ENCODE measurements at regions not wholly inside any gene's neighbourhood (a gene's known extent, or its start where the extent isn't known, plus 50 kb on each side); places are given as distances from the start of the nearest gene placed in this dataset.
"Not testable (repeated sequence)": the region's sequence is repeated elsewhere in the genome, so short reads cannot be mapped to it uniquely, and the experiment has no call there.

DNA sequence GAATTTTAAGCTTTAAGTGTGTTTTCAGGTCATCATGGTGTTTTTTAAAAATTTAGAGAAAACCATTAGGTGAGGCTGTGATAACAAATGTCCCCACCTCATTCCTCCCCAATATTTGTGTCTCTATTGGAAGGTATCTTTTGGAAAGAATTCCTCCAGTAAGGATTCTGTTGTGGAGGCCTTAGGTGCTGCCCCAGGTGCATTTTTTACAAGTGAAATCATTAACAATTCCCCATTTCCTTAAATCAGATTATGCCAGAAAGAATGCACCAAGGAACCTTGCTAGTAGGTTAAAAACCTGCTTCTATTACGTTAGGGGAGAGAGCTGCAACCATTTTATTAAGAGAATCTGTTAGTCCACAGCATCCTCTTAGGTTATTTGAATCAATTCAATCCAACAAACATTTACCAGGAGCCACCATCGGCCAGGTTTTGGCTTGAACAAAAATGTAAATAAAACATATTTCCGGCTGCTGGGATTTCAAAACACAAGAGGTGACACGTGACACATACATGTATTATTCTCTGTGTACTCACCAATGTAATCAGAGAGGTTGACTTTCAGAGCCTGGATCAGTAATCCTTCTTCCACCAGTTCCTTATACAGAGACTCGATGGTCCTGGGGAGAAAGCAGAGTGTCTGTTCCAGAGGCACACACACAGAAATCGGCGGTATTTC is 112.5 kb upstream of the ASB18 start:
- Histone ChIP-seq H3K27me3 (ENCODE audit: control insufficient read depth in 3 of 3, insufficient read depth in 3 of 3, low read length in 2 of 3) (no peaks in the 10 kb centered on the region), H3K4me3 (no peak overlapping the region), H3K27ac (ENCODE audit: low read depth in 1 of 2, low read length in 1 of 2) (no peak overlapping the region), H3K9me3 (ENCODE audit: control insufficient read depth in 4 of 4, insufficient read depth in 3 of 4, low read length in 3 of 4) (peaks cover 0 to 5% (median 0%) of the 10 kb centered on the region in 4 donors), H3K36me3 (ENCODE audit: control insufficient read depth in 4 of 4, insufficient read depth in 4 of 4, low read length in 4 of 4) (no peaks in the 10 kb centered on the region), H3K9ac (ENCODE audit: insufficient read depth in 1 of 2, low read length in 2 of 2) (no peak overlapping the region), H3K4me1 (ENCODE audit: control insufficient read depth in 5 of 5, insufficient read depth in 5 of 5, low read length in 5 of 5) (peaks cover 0 to 2% (median 0%) of the 10 kb centered on the region in 5 donors)
- 65 to 82% methylated on average over 7 of the region's 7 CpGs for WGBS, 2 donors
- TF ChIP-seq, protein P1, sequence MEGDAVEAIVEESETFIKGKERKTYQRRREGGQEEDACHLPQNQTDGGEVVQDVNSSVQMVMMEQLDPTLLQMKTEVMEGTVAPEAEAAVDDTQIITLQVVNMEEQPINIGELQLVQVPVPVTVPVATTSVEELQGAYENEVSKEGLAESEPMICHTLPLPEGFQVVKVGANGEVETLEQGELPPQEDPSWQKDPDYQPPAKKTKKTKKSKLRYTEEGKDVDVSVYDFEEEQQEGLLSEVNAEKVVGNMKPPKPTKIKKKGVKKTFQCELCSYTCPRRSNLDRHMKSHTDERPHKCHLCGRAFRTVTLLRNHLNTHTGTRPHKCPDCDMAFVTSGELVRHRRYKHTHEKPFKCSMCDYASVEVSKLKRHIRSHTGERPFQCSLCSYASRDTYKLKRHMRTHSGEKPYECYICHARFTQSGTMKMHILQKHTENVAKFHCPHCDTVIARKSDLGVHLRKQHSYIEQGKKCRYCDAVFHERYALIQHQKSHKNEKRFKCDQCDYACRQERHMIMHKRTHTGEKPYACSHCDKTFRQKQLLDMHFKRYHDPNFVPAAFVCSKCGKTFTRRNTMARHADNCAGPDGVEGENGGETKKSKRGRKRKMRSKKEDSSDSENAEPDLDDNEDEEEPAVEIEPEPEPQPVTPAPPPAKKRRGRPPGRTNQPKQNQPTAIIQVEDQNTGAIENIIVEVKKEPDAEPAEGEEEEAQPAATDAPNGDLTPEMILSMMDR (IDR thresholded peaks at IDR 0.05; ENCODE audit: control extremely low read depth, extremely low read depth), result no peak
- DNase-seq (no peak), ATAC-seq (ENCODE audit: insufficient read depth, low FRiP score) (no peak)

GRCh38 chr2:236380051-236380612 is 115.9 kb upstream of the ASB18 start:
- Histone ChIP-seq H3K27ac (ENCODE audit: low read depth in 1 of 2, low read length in 1 of 2) (no peak overlapping the region), H3K4me1 (ENCODE audit: control insufficient read depth in 5 of 5, insufficient read depth in 5 of 5, low read length in 5 of 5) (peaks cover 0 to 2% (median 0%) of the 10 kb centered on the region in 5 donors), H3K36me3 (ENCODE audit: control insufficient read depth in 4 of 4, insufficient read depth in 4 of 4, low read length in 4 of 4) (no peaks in the 10 kb centered on the region), H3K9ac (ENCODE audit: insufficient read depth in 1 of 2, low read length in 2 of 2) (no peak overlapping the region), H3K4me3 (no peak overlapping the region), H3K27me3 (ENCODE audit: control insufficient read depth in 3 of 3, insufficient read depth in 3 of 3, low read length in 2 of 3) (no peaks in the 10 kb centered on the region), H3K9me3 (ENCODE audit: control insufficient read depth in 4 of 4, insufficient read depth in 3 of 4, low read length in 3 of 4) (peaks cover 0 to 5% (median 0%) of the 10 kb centered on the region in 4 donors)
- ATAC-seq (ENCODE audit: insufficient read depth, low FRiP score) (no peak), DNase-seq (no peak)
- WGBS, 2 donors, result 73 to 86% methylated on average over 16 of the region's 16 CpGs
- TF ChIP-seq, protein P1 (IDR thresholded peaks at IDR 0.05; ENCODE audit: control extremely low read depth, extremely low read depth), result no peak

DNA sequence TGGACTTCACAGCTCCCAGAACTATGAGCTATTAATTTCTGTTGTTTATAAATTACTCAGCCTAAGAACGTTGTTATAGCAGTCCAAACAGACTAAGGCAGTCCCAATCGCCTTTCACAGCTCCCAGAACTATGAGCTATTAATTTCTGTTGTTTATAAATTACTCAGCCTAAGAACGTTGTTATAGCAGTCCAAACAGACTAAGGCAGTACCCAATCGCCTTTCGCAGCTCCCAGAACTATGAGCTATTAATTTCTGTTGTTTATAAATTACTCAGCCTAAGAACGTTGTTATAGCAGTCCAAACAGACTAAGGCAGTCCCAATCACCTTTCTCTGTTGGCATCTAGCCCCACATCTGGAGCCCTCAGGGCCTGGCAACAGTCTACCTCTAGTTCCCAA is 117.0 kb upstream of the ASB18 start:
- ATAC-seq (ENCODE audit: insufficient read depth, low FRiP score); H3K4me3 ChIP-seq; H3K9me3 ChIP-seq (ENCODE audit: control insufficient read depth in 4 of 4, insufficient read depth in 3 of 4, low read length in 3 of 4); H3K9ac ChIP-seq (ENCODE audit: insufficient read depth in 1 of 2, low read length in 2 of 2); H3K27ac ChIP-seq (ENCODE audit: low read depth in 1 of 2, low read length in 1 of 2); H3K36me3 ChIP-seq (ENCODE audit: control insufficient read depth in 4 of 4, insufficient read depth in 4 of 4, low read length in 4 of 4); DNase-seq; H3K4me1 ChIP-seq (ENCODE audit: control insufficient read depth in 5 of 5, insufficient read depth in 5 of 5, low read length in 5 of 5); H3K27me3 ChIP-seq (ENCODE audit: control insufficient read depth in 3 of 3, insufficient read depth in 3 of 3, low read length in 2 of 3): not testable (repeated sequence)
- WGBS, 2 donors, result 55 to 66% methylated on average over 6 of the region's 6 CpGs

DNA sequence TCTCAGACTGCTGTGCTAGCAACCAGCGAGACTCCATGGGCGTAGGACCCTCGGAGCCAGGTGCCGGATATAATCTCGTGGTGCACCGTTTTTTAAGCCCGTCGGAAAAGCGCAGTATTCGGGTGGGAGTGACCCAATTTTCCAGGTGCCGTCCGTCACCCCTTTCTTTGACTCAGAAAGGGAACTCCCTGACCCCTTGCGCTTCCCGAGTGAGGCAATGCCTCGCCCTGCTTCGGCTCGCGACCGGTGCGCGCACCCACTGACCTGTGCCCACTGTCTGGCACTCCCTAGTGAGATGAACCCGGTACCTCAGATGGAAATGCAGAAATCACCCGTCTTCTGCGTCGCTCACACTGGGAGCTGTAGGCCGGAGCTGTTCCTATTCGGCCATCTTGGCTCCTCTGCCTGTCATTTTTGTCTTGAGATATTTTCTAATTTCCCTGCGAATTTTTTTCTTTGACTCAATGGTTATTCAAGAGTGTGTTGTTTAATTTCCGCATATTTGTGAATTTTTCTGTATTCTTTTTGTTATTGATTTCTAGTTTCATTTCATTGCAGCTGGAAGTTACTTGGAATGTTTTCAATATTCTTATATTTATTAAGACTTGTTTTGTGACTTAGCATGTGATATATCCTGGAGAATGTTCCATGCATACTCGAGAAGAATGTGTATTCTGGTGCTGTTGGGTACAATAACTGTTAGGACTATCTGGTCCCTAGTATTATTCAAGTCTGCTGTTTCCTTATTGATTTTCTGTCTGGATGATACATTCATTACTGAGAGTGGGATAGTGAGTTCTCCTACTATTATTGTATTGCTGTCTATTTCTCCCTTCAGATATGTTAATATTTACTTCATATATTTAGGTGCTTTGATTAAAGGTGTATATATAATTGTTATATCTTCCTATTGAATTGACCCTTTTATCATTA is 125.3 kb upstream of the ASB18 start:
- not testable (repeated sequence) for H3K27me3 ChIP-seq (ENCODE audit: control insufficient read depth in 3 of 3, insufficient read depth in 3 of 3, low read length in 2 of 3); H3K9me3 ChIP-seq (ENCODE audit: control insufficient read depth in 4 of 4, insufficient read depth in 3 of 4, low read length in 3 of 4); H3K27ac ChIP-seq (ENCODE audit: low read depth in 1 of 2, low read length in 1 of 2); H3K4me3 ChIP-seq; DNase-seq; ATAC-seq (ENCODE audit: insufficient read depth, low FRiP score); H3K36me3 ChIP-seq (ENCODE audit: control insufficient read depth in 4 of 4, insufficient read depth in 4 of 4, low read length in 4 of 4); H3K4me1 ChIP-seq (ENCODE audit: control insufficient read depth in 5 of 5, insufficient read depth in 5 of 5, low read length in 5 of 5); H3K9ac ChIP-seq (ENCODE audit: insufficient read depth in 1 of 2, low read length in 2 of 2)
- 85 to 96% methylated on average over 30 of the region's 30 CpGs for WGBS, 2 donors

All from lung (tissue), 11 donors.